ENCODE measurements at regions not wholly inside any gene's neighbourhood (a gene's known extent, or its start where the extent isn't known, plus 50 kb on each side); places are given as distances from the start of the nearest gene placed in this dataset.

- DNase-seq (ENCODE audit: insufficient read length, low spot score) (no peak), FAIRE-seq (no peak)
- TF ChIP-seq POLR2AphosphoS5 (IDR thresholded peaks at IDR 0.05; ENCODE audit: low read depth, low read length) (no peak), TAF1 (IDR thresholded peaks at IDR 0.05; ENCODE audit: low read depth, low read length) (no peak), POLR2A (IDR thresholded peaks at IDR 0.05; ENCODE audit: low read depth, low read length) (no peak), SPI1 (IDR thresholded peaks at IDR 0.05; ENCODE audit: low read depth, low read length) (no peak), POU2F2 (IDR thresholded peaks at IDR 0.05; ENCODE audit: low read depth, low read length) (no peak), PAX5 (IDR thresholded peaks at IDR 0.05; ENCODE audit: insufficient read depth, low read length, severe bottlenecking) (no peak)
Measured at GRCh38 chr1:105398909-105399308, 1649.2 kb downstream of the AMY1C start.

- DNase-seq (ENCODE audit: insufficient read length, low spot score) (no peak), FAIRE-seq (no peak)
- no peak for TF ChIP-seq POU2F2 (IDR thresholded peaks at IDR 0.05; ENCODE audit: low read depth, low read length)
- no peak for TF ChIP-seq PAX5 (IDR thresholded peaks at IDR 0.05; ENCODE audit: insufficient read depth, low read length, severe bottlenecking)
- TF ChIP-seq SPI1 (IDR thresholded peaks at IDR 0.05; ENCODE audit: low read depth, low read length): no peak
- TF ChIP-seq POLR2AphosphoS5 (IDR thresholded peaks at IDR 0.05; ENCODE audit: low read depth, low read length): no peak
- TF ChIP-seq POLR2A (IDR thresholded peaks at IDR 0.05; ENCODE audit: low read depth, low read length): no peak
- TF ChIP-seq TAF1 (IDR thresholded peaks at IDR 0.05; ENCODE audit: low read depth, low read length): no peak
Measured at GRCh38 chr1:105399716-105400115, 1650.0 kb downstream of the AMY1C start.

- FAIRE-seq (no peak), DNase-seq (ENCODE audit: insufficient read length, low spot score) (no peak)
- TF ChIP-seq TAF1 (IDR thresholded peaks at IDR 0.05; ENCODE audit: low read depth, low read length): no peak
- TF ChIP-seq PAX5 (IDR thresholded peaks at IDR 0.05; ENCODE audit: insufficient read depth, low read length, severe bottlenecking): no peak
- no peak for TF ChIP-seq POLR2AphosphoS5 (IDR thresholded peaks at IDR 0.05; ENCODE audit: low read depth, low read length)
- no peak for TF ChIP-seq POLR2A (IDR thresholded peaks at IDR 0.05; ENCODE audit: low read depth, low read length)
- no peak for TF ChIP-seq SPI1 (IDR thresholded peaks at IDR 0.05; ENCODE audit: low read depth, low read length)
- no peak for TF ChIP-seq POU2F2 (IDR thresholded peaks at IDR 0.05; ENCODE audit: low read depth, low read length)
Measured at GRCh38 chr1:105416261-105416660, 1640.2 kb upstream of the PRMT6 start.

GRCh38 chr1:105419030-105419429, 1637.4 kb upstream of the PRMT6 start:
- DNase-seq (ENCODE audit: insufficient read length, low spot score) (no peak), FAIRE-seq (no peak)
- TF ChIP-seq SPI1 (IDR thresholded peaks at IDR 0.05; ENCODE audit: low read depth, low read length): no peak
- no peak for TF ChIP-seq POLR2A (IDR thresholded peaks at IDR 0.05; ENCODE audit: low read depth, low read length)
- TF ChIP-seq POU2F2 (IDR thresholded peaks at IDR 0.05; ENCODE audit: low read depth, low read length): no peak
- no peak for TF ChIP-seq PAX5 (IDR thresholded peaks at IDR 0.05; ENCODE audit: insufficient read depth, low read length, severe bottlenecking)
- TF ChIP-seq POLR2AphosphoS5 (IDR thresholded peaks at IDR 0.05; ENCODE audit: low read depth, low read length): no peak
- no peak for TF ChIP-seq TAF1 (IDR thresholded peaks at IDR 0.05; ENCODE audit: low read depth, low read length)

- no peak for DNase-seq (ENCODE audit: insufficient read length, low spot score)
Measured at GRCh38 chr1:105427543-105427942, 1628.9 kb upstream of the PRMT6 start.

GRCh38 chr1:105436589-105437259, 1619.8 kb upstream of the PRMT6 start:
- no peak for TF ChIP-seq POLR2A (IDR thresholded peaks at IDR 0.05; ENCODE audit: low read depth, low read length)
- TF ChIP-seq SPI1 (IDR thresholded peaks at IDR 0.05; ENCODE audit: low read depth, low read length): no peak
- no peak for TF ChIP-seq PAX5 (IDR thresholded peaks at IDR 0.05; ENCODE audit: insufficient read depth, low read length, severe bottlenecking)
- no peak for TF ChIP-seq POLR2AphosphoS5 (IDR thresholded peaks at IDR 0.05; ENCODE audit: low read depth, low read length)
- no peak for TF ChIP-seq TAF1 (IDR thresholded peaks at IDR 0.05; ENCODE audit: low read depth, low read length)
- TF ChIP-seq POU2F2 (IDR thresholded peaks at IDR 0.05; ENCODE audit: low read depth, low read length): no peak
- FAIRE-seq (no peak), DNase-seq (ENCODE audit: insufficient read length, low spot score) (no peak)

More at GRCh38 chr1:105427543-105427942, 1628.9 kb upstream of the PRMT6 start:
- FAIRE-seq: no peak
- no peak for TF ChIP-seq POU2F2 (IDR thresholded peaks at IDR 0.05; ENCODE audit: low read depth, low read length)
- TF ChIP-seq TAF1 (IDR thresholded peaks at IDR 0.05; ENCODE audit: low read depth, low read length): no peak
- TF ChIP-seq PAX5 (IDR thresholded peaks at IDR 0.05; ENCODE audit: insufficient read depth, low read length, severe bottlenecking): no peak

- FAIRE-seq (no peak), DNase-seq (ENCODE audit: insufficient read length, low spot score) (no peak)
- TF ChIP-seq POLR2A (IDR thresholded peaks at IDR 0.05; ENCODE audit: low read depth, low read length) (no peak), PAX5 (IDR thresholded peaks at IDR 0.05; ENCODE audit: insufficient read depth, low read length, severe bottlenecking) (no peak), TAF1 (IDR thresholded peaks at IDR 0.05; ENCODE audit: low read depth, low read length) (no peak), SPI1 (IDR thresholded peaks at IDR 0.05; ENCODE audit: low read depth, low read length) (no peak), POU2F2 (IDR thresholded peaks at IDR 0.05; ENCODE audit: low read depth, low read length) (no peak), POLR2AphosphoS5 (IDR thresholded peaks at IDR 0.05; ENCODE audit: low read depth, low read length) (no peak)
Measured at GRCh38 chr1:105437847-105438246, 1618.6 kb upstream of the PRMT6 start.

GRCh38 chr1:105442901-105443300, 1613.6 kb upstream of the PRMT6 start:
- TF ChIP-seq PAX5 (IDR thresholded peaks at IDR 0.05; ENCODE audit: insufficient read depth, low read length, severe bottlenecking) (no peak), POLR2A (IDR thresholded peaks at IDR 0.05; ENCODE audit: low read depth, low read length) (no peak), SPI1 (IDR thresholded peaks at IDR 0.05; ENCODE audit: low read depth, low read length) (no peak), TAF1 (IDR thresholded peaks at IDR 0.05; ENCODE audit: low read depth, low read length) (no peak), POU2F2 (IDR thresholded peaks at IDR 0.05; ENCODE audit: low read depth, low read length) (no peak), POLR2AphosphoS5 (IDR thresholded peaks at IDR 0.05; ENCODE audit: low read depth, low read length) (no peak)
- DNase-seq (ENCODE audit: insufficient read length, low spot score) (no peak), FAIRE-seq (no peak)

- no peak for FAIRE-seq
- TF ChIP-seq SPI1 (IDR thresholded peaks at IDR 0.05; ENCODE audit: low read depth, low read length) (no peak), POU2F2 (IDR thresholded peaks at IDR 0.05; ENCODE audit: low read depth, low read length) (no peak), POLR2AphosphoS5 (IDR thresholded peaks at IDR 0.05; ENCODE audit: low read depth, low read length) (no peak)
- DNase-seq (ENCODE audit: insufficient read length, low spot score): no peak
Measured at GRCh38 chr1:105459759-105460158, 1596.7 kb upstream of the PRMT6 start.

- DNase-seq (ENCODE audit: insufficient read length, low spot score) (no peak), FAIRE-seq (no peak)
- TF ChIP-seq TAF1 (IDR thresholded peaks at IDR 0.05; ENCODE audit: low read depth, low read length): no peak
- TF ChIP-seq SPI1 (IDR thresholded peaks at IDR 0.05; ENCODE audit: low read depth, low read length): no peak
- TF ChIP-seq PAX5 (IDR thresholded peaks at IDR 0.05; ENCODE audit: insufficient read depth, low read length, severe bottlenecking): no peak
- TF ChIP-seq POU2F2 (IDR thresholded peaks at IDR 0.05; ENCODE audit: low read depth, low read length): no peak
- TF ChIP-seq POLR2A (IDR thresholded peaks at IDR 0.05; ENCODE audit: low read depth, low read length): no peak
- TF ChIP-seq POLR2AphosphoS5 (IDR thresholded peaks at IDR 0.05; ENCODE audit: low read depth, low read length): no peak
Measured at GRCh38 chr1:105462308-105462707, 1594.2 kb upstream of the PRMT6 start.
